ENCODE measurements at regions not wholly inside any gene's neighbourhood (a gene's known extent, or its start where the extent isn't known, plus 50 kb on each side); places are given as distances from the start of the nearest gene placed in this dataset.
A peak's percentile ranks its signal among the peaks of the same experiment; 100 is the strongest.

GRCh38 chr11:128082574-128082973 lies 504.8 kb downstream of the ETS1 start:
- Histone ChIP-seq H3K27ac (ENCODE audit: low read depth in 1 of 2, low read length in 2 of 2) (no peak overlapping the region), H3K36me3 (ENCODE audit: control insufficient read depth in 1 of 2, insufficient read depth in 2 of 2, low read length in 1 of 2) (no peaks in the 10 kb centered on the region), H3K4me1 (ENCODE audit: control insufficient read depth in 1 of 2, insufficient read depth in 2 of 2, low read length in 2 of 2) (no peaks in the 10 kb centered on the region), H3K27me3 (ENCODE audit: control insufficient read depth in 1 of 2, insufficient read depth in 2 of 2, low read length in 1 of 2) (no peaks in the 10 kb centered on the region), H3K4me3 (ENCODE audit: low read length in 2 of 2) (no peak overlapping the region), H3K9me3 (ENCODE audit: control insufficient read depth, low read length) (peaks cover 2% of the 10 kb centered on the region)
- no peak for DNase-seq
- intact Hi-C loops (cut with DNase I) = no loop called here
- no peak for ATAC-seq (ENCODE audit: low FRiP score)
- WGBS, 2 donors = 89 to 90% methylated on average over 2 of the region's 2 CpGs

DNA sequence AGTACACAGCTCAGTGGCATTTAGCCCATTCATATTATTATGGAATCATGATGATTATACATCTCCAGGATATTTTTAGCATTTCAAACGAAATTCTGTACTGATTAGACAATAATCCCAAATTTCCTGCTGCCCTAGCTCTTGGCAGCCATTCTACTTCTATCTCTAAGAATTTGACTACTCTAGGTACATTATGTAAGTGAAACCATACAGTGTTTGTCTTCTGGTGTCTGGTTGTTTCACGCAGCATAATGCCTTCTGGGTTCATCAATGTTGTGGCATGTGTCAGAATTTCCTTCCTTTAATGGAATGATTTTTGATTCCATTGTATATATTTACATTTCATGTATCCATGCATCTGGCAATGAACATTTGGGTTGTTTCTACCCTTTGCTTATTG lies 517.7 kb downstream of the ETS1 start:
- no peaks in the 10 kb centered on the region for H3K27me3 ChIP-seq (ENCODE audit: control insufficient read depth in 1 of 2, insufficient read depth in 2 of 2, low read length in 1 of 2)
- intact Hi-C loops (cut with DNase I) = no loop called here
- H3K27ac ChIP-seq (ENCODE audit: low read depth in 1 of 2, low read length in 2 of 2) = no peak overlapping the region
- no peak for DNase-seq
- H3K9me3 ChIP-seq (ENCODE audit: control insufficient read depth, low read length) = no peaks in the 10 kb centered on the region
- no peak overlapping the region for H3K4me3 ChIP-seq (ENCODE audit: low read length in 2 of 2)
- 19 to 20% methylated on average over 2 of the region's 2 CpGs for WGBS, 2 donors
- no peaks in the 10 kb centered on the region for H3K36me3 ChIP-seq (ENCODE audit: control insufficient read depth in 1 of 2, insufficient read depth in 2 of 2, low read length in 1 of 2)
- no peaks in the 10 kb centered on the region for H3K4me1 ChIP-seq (ENCODE audit: control insufficient read depth in 1 of 2, insufficient read depth in 2 of 2, low read length in 2 of 2)
- no peak for ATAC-seq (ENCODE audit: low FRiP score)

GRCh38 chr11:128067780-128068179 lies 519.6 kb downstream of the ETS1 start:
- H3K4me1 ChIP-seq (ENCODE audit: control insufficient read depth in 1 of 2, insufficient read depth in 2 of 2, low read length in 2 of 2) = peaks cover 0 to 1% of the 10 kb centered on the region in 2 donors
- H3K4me3 ChIP-seq (ENCODE audit: low read length in 2 of 2) = no peak overlapping the region
- ATAC-seq (ENCODE audit: low FRiP score) (no peak), DNase-seq (no peak)
- H3K27me3 ChIP-seq (ENCODE audit: control insufficient read depth in 1 of 2, insufficient read depth in 2 of 2, low read length in 1 of 2) = no peaks in the 10 kb centered on the region
- H3K36me3 ChIP-seq (ENCODE audit: control insufficient read depth in 1 of 2, insufficient read depth in 2 of 2, low read length in 1 of 2) = no peaks in the 10 kb centered on the region
- WGBS, 2 donors = 90 to 92% methylated on average over 1 of the region's 1 CpG
- no peak overlapping the region for H3K27ac ChIP-seq (ENCODE audit: low read depth in 1 of 2, low read length in 2 of 2)
- H3K9me3 ChIP-seq (ENCODE audit: control insufficient read depth, low read length) = no peaks in the 10 kb centered on the region
- intact Hi-C loops (cut with DNase I) = no loop called here

DNA sequence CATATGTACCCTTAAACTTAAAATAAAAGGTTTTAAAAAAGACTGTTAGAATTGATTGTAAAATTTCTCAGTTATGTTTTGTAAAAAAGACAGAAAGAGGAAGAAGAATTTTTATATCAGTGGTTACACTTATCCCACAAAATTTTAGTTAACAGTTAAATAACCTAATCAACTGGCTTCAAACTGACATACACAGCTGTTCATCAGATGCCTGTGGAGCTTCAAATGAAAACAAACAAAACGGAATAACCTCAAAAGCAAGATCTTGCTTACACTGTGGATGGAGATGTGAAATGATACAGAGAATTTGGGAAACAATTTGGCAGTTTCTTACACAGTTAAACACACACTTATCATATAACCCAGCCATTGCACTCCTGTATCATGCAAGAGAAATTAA lies 521.0 kb downstream of the ETS1 start:
- DNase-seq (no peak), ATAC-seq (ENCODE audit: low FRiP score) (no peak)
- intact Hi-C loops (cut with DNase I) = no loop called here
- Histone ChIP-seq H3K9me3 (ENCODE audit: control insufficient read depth, low read length) (no peaks in the 10 kb centered on the region), H3K4me1 (ENCODE audit: control insufficient read depth in 1 of 2, insufficient read depth in 2 of 2, low read length in 2 of 2) (peaks cover 2 to 3% of the 10 kb centered on the region in 2 donors), H3K27me3 (ENCODE audit: control insufficient read depth in 1 of 2, insufficient read depth in 2 of 2, low read length in 1 of 2) (no peaks in the 10 kb centered on the region), H3K27ac (ENCODE audit: low read depth in 1 of 2, low read length in 2 of 2) (no peak overlapping the region), H3K4me3 (ENCODE audit: low read length in 2 of 2) (no peak overlapping the region), H3K36me3 (ENCODE audit: control insufficient read depth in 1 of 2, insufficient read depth in 2 of 2, low read length in 1 of 2) (no peaks in the 10 kb centered on the region)
- 77 to 81% methylated on average over 1 of the region's 1 CpG for WGBS, 2 donors

DNA sequence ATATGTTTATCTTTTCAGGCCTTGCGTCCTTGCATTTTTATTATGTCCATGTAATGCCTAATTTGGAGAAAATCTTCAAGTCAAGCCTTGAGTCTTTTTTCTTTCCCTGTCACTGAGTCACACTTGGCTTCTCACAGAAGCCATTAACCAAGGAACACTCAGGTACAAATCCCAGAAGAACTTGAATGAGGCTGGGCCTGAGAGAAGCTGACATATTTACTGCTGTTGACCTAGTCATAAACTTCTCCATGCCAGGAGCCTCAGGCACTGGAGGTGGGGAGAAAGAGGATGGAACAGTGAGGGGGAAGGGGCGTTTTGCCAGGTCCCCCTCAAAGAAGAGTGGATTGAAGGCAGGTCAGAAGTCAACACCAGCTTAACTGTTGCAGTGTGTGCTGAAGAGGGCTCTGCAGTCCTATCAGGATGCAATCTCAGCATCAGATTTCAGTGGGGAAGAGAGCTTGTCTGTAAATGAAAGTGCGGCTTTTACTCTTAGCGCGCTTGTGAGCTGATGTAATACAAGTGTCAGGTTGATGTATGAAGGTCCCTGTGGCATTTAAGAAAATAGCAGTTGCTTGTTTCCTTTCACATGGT lies 526.0 kb downstream of the ETS1 start:
- Histone ChIP-seq H3K27me3 (ENCODE audit: control insufficient read depth in 1 of 2, insufficient read depth in 2 of 2, low read length in 1 of 2) (no peaks in the 10 kb centered on the region), H3K4me3 (ENCODE audit: low read length in 2 of 2) (no peak overlapping the region), H3K4me1 (ENCODE audit: control insufficient read depth in 1 of 2, insufficient read depth in 2 of 2, low read length in 2 of 2) (peaks cover 5 to 13% of the 10 kb centered on the region in 2 donors), H3K36me3 (ENCODE audit: control insufficient read depth in 1 of 2, insufficient read depth in 2 of 2, low read length in 1 of 2) (no peaks in the 10 kb centered on the region), H3K27ac (ENCODE audit: low read depth in 1 of 2, low read length in 2 of 2) (peak overlapping the region; percentile 99), H3K9me3 (ENCODE audit: control insufficient read depth, low read length) (no peaks in the 10 kb centered on the region)
- 6 to 7% methylated on average over 5 of the region's 5 CpGs for WGBS, 2 donors
- DNase-seq (no peak), ATAC-seq (ENCODE audit: low FRiP score) (peak; percentile 71)
- intact Hi-C loops (cut with DNase I) = no loop called here

GRCh38 chr11:128058580-128059208 lies 528.7 kb downstream of the ETS1 start:
- DNase-seq = no peak
- WGBS, 2 donors = 28 to 29% methylated on average over 5 of the region's 5 CpGs
- no peak overlapping the region for H3K4me3 ChIP-seq (ENCODE audit: low read length in 2 of 2)
- H3K4me1 ChIP-seq (ENCODE audit: control insufficient read depth in 1 of 2, insufficient read depth in 2 of 2, low read length in 2 of 2) = peaks cover 5 to 16% of the 10 kb centered on the region in 2 donors
- intact Hi-C loops (cut with DNase I) = loop anchor here in 1 of 2 donors (5.0 kb wide), 1 partner anchor 74 kb away; no protein-coding TSS in a partner anchor
- H3K9me3 ChIP-seq (ENCODE audit: control insufficient read depth, low read length) = no peaks in the 10 kb centered on the region
- no peak for ATAC-seq (ENCODE audit: low FRiP score)
- no peaks in the 10 kb centered on the region for H3K36me3 ChIP-seq (ENCODE audit: control insufficient read depth in 1 of 2, insufficient read depth in 2 of 2, low read length in 1 of 2)
- peak overlapping the region; percentile 95 to 99 for H3K27ac ChIP-seq (ENCODE audit: low read depth in 1 of 2, low read length in 2 of 2)
- no peaks in the 10 kb centered on the region for H3K27me3 ChIP-seq (ENCODE audit: control insufficient read depth in 1 of 2, insufficient read depth in 2 of 2, low read length in 1 of 2)

DNA sequence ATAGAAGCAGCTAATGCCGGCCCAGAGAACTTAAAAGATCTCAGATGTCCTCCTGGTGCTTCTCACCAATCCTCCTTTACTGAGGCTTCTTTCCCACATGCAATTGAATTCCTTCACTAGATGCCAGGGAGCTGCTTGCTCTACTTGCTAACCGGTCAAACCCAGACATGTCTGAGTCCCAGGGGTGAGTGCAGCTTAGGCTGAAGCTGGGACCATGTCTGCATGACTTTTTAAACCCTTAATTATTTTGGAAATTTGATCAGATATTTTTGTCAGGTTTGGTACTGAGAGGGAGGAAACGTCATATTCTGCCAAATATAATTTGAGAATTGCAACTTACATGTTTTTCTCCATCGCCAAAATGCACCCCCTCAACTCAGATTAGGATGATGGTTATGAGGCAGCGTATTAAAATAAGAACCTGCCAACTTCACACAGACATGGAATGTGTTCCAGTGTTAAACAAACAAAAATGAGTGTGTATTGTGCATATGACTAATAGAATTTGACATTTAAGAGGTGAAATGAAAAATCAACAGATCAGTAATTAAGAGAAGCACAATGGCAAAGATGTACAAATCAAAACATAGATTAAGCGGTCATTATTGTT lies 529.5 kb downstream of the ETS1 start:
- 3 to 9% methylated on average over 6 of the region's 6 CpGs for WGBS, 2 donors
- no peaks in the 10 kb centered on the region for H3K27me3 ChIP-seq (ENCODE audit: control insufficient read depth in 1 of 2, insufficient read depth in 2 of 2, low read length in 1 of 2)
- H3K36me3 ChIP-seq (ENCODE audit: control insufficient read depth in 1 of 2, insufficient read depth in 2 of 2, low read length in 1 of 2) = no peaks in the 10 kb centered on the region
- no peaks in the 10 kb centered on the region for H3K9me3 ChIP-seq (ENCODE audit: control insufficient read depth, low read length)
- ATAC-seq (ENCODE audit: low FRiP score) = no peak
- intact Hi-C loops (cut with DNase I) = loop anchor here in 1 of 2 donors (5.0 kb wide), 1 partner anchor 74 kb away; no protein-coding TSS in a partner anchor
- H3K4me1 ChIP-seq (ENCODE audit: control insufficient read depth in 1 of 2, insufficient read depth in 2 of 2, low read length in 2 of 2) = peaks cover 5 to 19% of the 10 kb centered on the region in 2 donors
- no peak for DNase-seq
- H3K27ac ChIP-seq (ENCODE audit: low read depth in 1 of 2, low read length in 2 of 2) = peak overlapping the region; percentile 74 to 97
- H3K4me3 ChIP-seq (ENCODE audit: low read length in 2 of 2) = no peak overlapping the region

DNA sequence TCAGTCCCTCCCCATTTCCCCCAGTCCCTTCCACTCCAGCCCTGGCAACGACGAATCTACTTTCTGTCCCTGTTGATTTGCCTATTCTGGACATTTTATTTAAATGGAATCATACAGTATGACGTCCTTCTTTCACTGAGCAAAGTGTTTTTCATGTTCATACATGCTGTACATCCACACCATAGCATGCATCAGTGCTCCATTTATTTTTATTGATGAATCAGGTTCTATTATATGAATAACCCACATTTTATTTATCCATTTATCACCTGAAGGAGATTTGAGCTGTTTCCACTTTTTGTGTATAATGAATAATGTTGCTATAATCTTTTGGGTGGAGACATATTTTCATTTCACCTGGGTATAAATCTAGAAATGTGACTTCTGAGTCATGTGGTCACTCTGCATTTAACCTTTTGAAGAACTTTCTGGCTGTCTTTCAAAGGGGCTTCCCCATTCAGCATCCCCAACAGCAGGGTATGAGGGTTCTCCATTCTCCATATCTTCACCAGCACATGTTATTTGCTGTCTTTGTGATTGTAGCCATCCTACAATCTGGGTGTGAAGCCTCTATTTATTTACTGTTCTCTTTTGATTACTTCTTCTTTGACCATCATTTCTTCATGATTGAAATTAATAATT lies 531.7 kb downstream of the ETS1 start:
- H3K36me3 ChIP-seq (ENCODE audit: control insufficient read depth in 1 of 2, insufficient read depth in 2 of 2, low read length in 1 of 2) = no peaks in the 10 kb centered on the region
- no peak overlapping the region for H3K4me3 ChIP-seq (ENCODE audit: low read length in 2 of 2)
- no peaks in the 10 kb centered on the region for H3K9me3 ChIP-seq (ENCODE audit: control insufficient read depth, low read length)
- peaks cover 5 to 14% of the 10 kb centered on the region in 2 donors for H3K4me1 ChIP-seq (ENCODE audit: control insufficient read depth in 1 of 2, insufficient read depth in 2 of 2, low read length in 2 of 2)
- ATAC-seq (ENCODE audit: low FRiP score) = no peak
- intact Hi-C loops (cut with DNase I) = loop anchor here in 1 of 2 donors (5.0 kb wide), 1 partner anchor 77 kb away; no protein-coding TSS in a partner anchor
- WGBS, 2 donors = 60 to 66% methylated on average over 3 of the region's 3 CpGs
- H3K27me3 ChIP-seq (ENCODE audit: control insufficient read depth in 1 of 2, insufficient read depth in 2 of 2, low read length in 1 of 2) = no peaks in the 10 kb centered on the region
- H3K27ac ChIP-seq (ENCODE audit: low read depth in 1 of 2, low read length in 2 of 2) = no peak overlapping the region
- DNase-seq = no peak
